Upper lobe of left lung (tissue), 6 donors: ENCODE measurements at regions not wholly inside any gene's neighbourhood (a gene's known extent, or its start where the extent isn't known, plus 50 kb on each side); places are given as distances from the start of the nearest gene placed in this dataset.
A peak's percentile ranks its signal among the peaks of the same experiment; 100 is the strongest.

Experiments used
- ATAC-seq, 2 donors: fragments of 200-7000 bp; cut with Tn5 transposase; one replicate each; pipeline ENCODE4 v1.9.1; 2022; ENCODE audit warnings: mild to moderate bottlenecking in 2 of 2, moderate library complexity in 2 of 2; ENCODE audit not compliant: low FRiP score in 2 of 2
- DNase-seq, 2 donors: peaks; one replicate each; pipeline ENCODE4 v3.0.0-alpha.2; 2019 to 2020
- H3K27ac ChIP-seq, 4 donors: fragments of 200-600 bp; sonication (generic); one replicate each; pipeline ENCODE4 v1.5.1; 2016 to 2019
- H3K27me3 ChIP-seq, 4 donors: fragments of 200-600 bp; sonication (generic); one replicate each; pipeline ENCODE4 v1.5.1; 2017 to 2019
- H3K36me3 ChIP-seq, 4 donors: fragments of 200-600 bp; sonication (generic); one replicate each; pipeline ENCODE4 v1.5.1; 2016 to 2019
- H3K4me1 ChIP-seq, 4 donors: fragments of 200-600 bp; sonication (generic); one replicate each; pipeline ENCODE4 v1.5.1; 2018 to 2019
- H3K4me3 ChIP-seq, 4 donors: fragments of 200-600 bp; sonication (generic); one replicate each; pipeline ENCODE4 v1.5.1; 2017 to 2019; ENCODE audit warnings: mild to moderate bottlenecking in 2 of 4, moderate library complexity in 1 of 4
- H3K9me3 ChIP-seq, 4 donors: fragments of 200-600 bp; sonication (generic); one replicate each; pipeline ENCODE4 v1.5.1; 2018 to 2019
- EP300 ChIP-seq, 4 donors: sonication (generic); formaldehyde crosslinking; IDR thresholded peaks; one replicate each; pipeline ENCODE4 v1.5.1; 2017; ENCODE audit warnings: antibody characterized with exemption in 4 of 4, control low read depth in 2 of 4
- POLR2A ChIP-seq, 4 donors: fragments of 450-650 bp; IDR thresholded peaks; one replicate each; pipeline ENCODE4 v1.5.1; 2016 to 2017; ENCODE audit warnings: antibody characterized with exemption in 4 of 4, mild to moderate bottlenecking in 2 of 4
- POLR2AphosphoS5 ChIP-seq, 2 donors: sonication (generic); formaldehyde crosslinking; IDR thresholded peaks; one replicate each; pipeline ENCODE4 v1.5.1; 2017; ENCODE audit warnings: antibody characterized with exemption in 2 of 2
- WGBS, 2 donors: methylation state at CpG; one replicate each; pipeline ENCODE4 v1.1.5; 2017 to 2018; 5-methylcytosine and 5-hydroxymethylcytosine counted together
- TF ChIP-seq, protein P1 (sequence below), 6 experiments: fragments of 450-650 bp in 4 of 6; fragments of 200-600 bp in 2 of 6; sonication (generic) in 2 of 6; IDR thresholded peaks; one replicate each; pipeline ENCODE4 v1.5.1; 2016 to 2019; ENCODE audit warnings: antibody characterized with exemption in 6 of 6
- donor health status: DM: no; HTN: no; CAD: no; lungs with moderate emphysema.
- donor health status: DM: no; HTN: yes; CAD: no; lungs with severe emphysema.

- Histone ChIP-seq H3K9me3 (no peaks in the 10 kb centered on the region), H3K4me3 (no peak overlapping the region), H3K4me1 (no peaks in the 10 kb centered on the region), H3K27me3 (no peaks in the 10 kb centered on the region), H3K36me3 (no peaks in the 10 kb centered on the region), H3K27ac (no peak overlapping the region)
- ATAC-seq (no peak), DNase-seq (no peak)
- 76 to 81% methylated on average over 8 of the region's 8 CpGs for WGBS, 2 donors
- TF ChIP-seq POLR2A (IDR thresholded peaks at IDR 0.05) (no peak), POLR2AphosphoS5 (IDR thresholded peaks at IDR 0.05) (no peak), EP300 (IDR thresholded peaks at IDR 0.05) (no peak)
- TF ChIP-seq, protein P1, sequence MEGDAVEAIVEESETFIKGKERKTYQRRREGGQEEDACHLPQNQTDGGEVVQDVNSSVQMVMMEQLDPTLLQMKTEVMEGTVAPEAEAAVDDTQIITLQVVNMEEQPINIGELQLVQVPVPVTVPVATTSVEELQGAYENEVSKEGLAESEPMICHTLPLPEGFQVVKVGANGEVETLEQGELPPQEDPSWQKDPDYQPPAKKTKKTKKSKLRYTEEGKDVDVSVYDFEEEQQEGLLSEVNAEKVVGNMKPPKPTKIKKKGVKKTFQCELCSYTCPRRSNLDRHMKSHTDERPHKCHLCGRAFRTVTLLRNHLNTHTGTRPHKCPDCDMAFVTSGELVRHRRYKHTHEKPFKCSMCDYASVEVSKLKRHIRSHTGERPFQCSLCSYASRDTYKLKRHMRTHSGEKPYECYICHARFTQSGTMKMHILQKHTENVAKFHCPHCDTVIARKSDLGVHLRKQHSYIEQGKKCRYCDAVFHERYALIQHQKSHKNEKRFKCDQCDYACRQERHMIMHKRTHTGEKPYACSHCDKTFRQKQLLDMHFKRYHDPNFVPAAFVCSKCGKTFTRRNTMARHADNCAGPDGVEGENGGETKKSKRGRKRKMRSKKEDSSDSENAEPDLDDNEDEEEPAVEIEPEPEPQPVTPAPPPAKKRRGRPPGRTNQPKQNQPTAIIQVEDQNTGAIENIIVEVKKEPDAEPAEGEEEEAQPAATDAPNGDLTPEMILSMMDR (IDR thresholded peaks at IDR 0.05), result no peak
These were observed 52.7 kb downstream of the KCNA5 start for GRCh38 chr12:5096241-5096924.

- Histone ChIP-seq H3K9me3 (no peaks in the 10 kb centered on the region), H3K27ac (no peak overlapping the region), H3K4me1 (no peaks in the 10 kb centered on the region), H3K4me3 (no peak overlapping the region), H3K36me3 (no peaks in the 10 kb centered on the region), H3K27me3 (no peaks in the 10 kb centered on the region)
- no peak for DNase-seq
- no peak for ATAC-seq
- 83 to 84% methylated on average over 6 of the region's 6 CpGs for WGBS, 2 donors
- no peak for TF ChIP-seq POLR2AphosphoS5 (IDR thresholded peaks at IDR 0.05)
- TF ChIP-seq, protein P1 (IDR thresholded peaks at IDR 0.05), result no peak
- TF ChIP-seq EP300 (IDR thresholded peaks at IDR 0.05), result no peak
- TF ChIP-seq POLR2A (IDR thresholded peaks at IDR 0.05), result no peak
These were observed 54.1 kb downstream of the KCNA5 start for GRCh38 chr12:5097786-5098185.

DNA sequence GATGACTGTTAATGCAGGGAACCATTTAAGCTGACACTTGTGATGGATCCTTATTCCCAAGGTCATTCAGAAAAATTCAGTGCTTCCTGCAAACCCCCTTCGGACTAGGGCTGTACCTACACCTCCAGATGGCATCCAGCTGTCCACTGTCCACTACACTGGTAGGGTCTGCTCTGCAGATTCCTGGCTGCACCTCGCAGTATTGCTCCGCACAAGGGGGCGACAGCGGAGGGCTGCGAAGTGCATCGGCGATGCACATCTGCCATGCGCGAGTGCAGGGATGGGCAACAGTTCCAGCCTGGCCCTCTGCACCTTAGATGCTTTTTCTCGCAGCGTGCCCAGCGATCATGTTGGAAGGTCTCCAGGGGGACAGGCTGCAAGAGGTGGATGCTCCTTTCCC is 55.5 kb downstream of the KCNA5 start:
- TF ChIP-seq POLR2A (IDR thresholded peaks at IDR 0.05), result no peak
- no peak for TF ChIP-seq POLR2AphosphoS5 (IDR thresholded peaks at IDR 0.05)
- TF ChIP-seq, protein P1 (IDR thresholded peaks at IDR 0.05), result no peak
- no peak for TF ChIP-seq EP300 (IDR thresholded peaks at IDR 0.05)
- Histone ChIP-seq H3K4me3 (no peak overlapping the region), H3K36me3 (no peaks in the 10 kb centered on the region), H3K9me3 (no peaks in the 10 kb centered on the region), H3K4me1 (no peaks in the 10 kb centered on the region), H3K27me3 (no peaks in the 10 kb centered on the region), H3K27ac (no peak overlapping the region)
- 94 to 98% methylated on average over 12 to 13 of the region's 13 CpGs for WGBS, 2 donors
- ATAC-seq, result no peak
- DNase-seq, result peak in 1 of 2 donors; percentile 56

DNA sequence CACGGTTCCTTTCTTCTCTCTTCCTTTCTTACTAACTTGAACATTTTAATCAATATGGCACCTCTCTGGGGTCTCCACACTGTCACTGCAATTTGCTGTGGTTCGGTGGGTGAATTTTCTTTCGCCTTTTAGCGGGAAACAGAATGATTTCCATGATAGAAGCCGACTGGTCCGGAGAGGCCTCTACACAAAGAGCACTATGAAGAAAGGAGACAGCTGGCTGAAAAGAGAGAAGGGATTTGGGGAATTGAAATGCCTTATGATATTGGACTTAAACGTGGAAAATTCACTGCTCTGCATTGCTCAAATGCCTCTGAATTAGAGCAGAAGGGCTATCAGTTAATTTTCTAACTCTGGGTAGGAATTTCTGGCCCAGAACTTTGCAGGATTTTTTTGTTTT is 55.9 kb downstream of the KCNA5 start:
- DNase-seq (no peak), ATAC-seq (no peak)
- no peaks in the 10 kb centered on the region for H3K4me1 ChIP-seq
- no peak overlapping the region for H3K27ac ChIP-seq
- 76 to 83% methylated on average over 7 of the region's 7 CpGs for WGBS, 2 donors
- no peak overlapping the region for H3K4me3 ChIP-seq
- no peaks in the 10 kb centered on the region for H3K27me3 ChIP-seq
- TF ChIP-seq POLR2AphosphoS5 (IDR thresholded peaks at IDR 0.05) (no peak), EP300 (IDR thresholded peaks at IDR 0.05) (no peak)
- TF ChIP-seq, protein P1 (IDR thresholded peaks at IDR 0.05), result no peak
- no peaks in the 10 kb centered on the region for H3K9me3 ChIP-seq
- no peaks in the 10 kb centered on the region for H3K36me3 ChIP-seq

DNA sequence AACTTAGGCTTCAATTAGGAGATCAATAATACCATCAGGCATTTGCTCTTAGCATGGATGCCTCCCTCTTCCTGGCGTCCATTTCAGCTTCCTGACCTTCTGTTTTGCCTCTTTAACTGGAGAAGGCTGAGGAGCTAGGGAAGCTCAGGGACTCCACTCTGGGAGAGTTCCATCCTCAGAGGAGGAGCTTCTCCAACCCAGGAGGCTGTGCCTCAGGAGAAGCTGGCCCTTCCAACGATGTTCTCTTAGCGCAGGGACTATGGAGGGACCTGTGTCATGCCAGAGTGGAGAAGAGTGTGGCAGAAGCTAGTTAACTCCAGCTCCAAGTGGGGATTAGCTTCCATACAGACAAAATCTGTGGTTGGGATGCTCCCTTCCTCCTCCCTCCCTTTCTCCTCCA is 58.0 kb downstream of the KCNA5 start:
- no peak for TF ChIP-seq POLR2AphosphoS5 (IDR thresholded peaks at IDR 0.05)
- no peak for TF ChIP-seq EP300 (IDR thresholded peaks at IDR 0.05)
- TF ChIP-seq, protein P1 (IDR thresholded peaks at IDR 0.05), result no peak
- Histone ChIP-seq H3K27me3 (no peaks in the 10 kb centered on the region), H3K9me3 (no peaks in the 10 kb centered on the region), H3K4me1 (no peaks in the 10 kb centered on the region), H3K36me3 (no peaks in the 10 kb centered on the region), H3K4me3 (no peak overlapping the region), H3K27ac (no peak overlapping the region)
- WGBS, 2 donors, result 79 to 88% methylated on average over 1 to 3 of the region's 3 CpGs
- DNase-seq, result no peak
- no peak for ATAC-seq
